GM12892 (cell line): ENCODE measurements at regions not wholly inside any gene's neighbourhood (a gene's known extent, or its start where the extent isn't known, plus 50 kb on each side); places are given as distances from the start of the nearest gene placed in this dataset.

Source experiments
- POLR2A ChIP-seq: IDR thresholded peaks from 2 replicates; pipeline ENCODE4 v1.6.1; 2011; ENCODE audit warnings: low read depth, low read length, control low read depth
- POLR2AphosphoS5 ChIP-seq: IDR thresholded peaks from 2 replicates; pipeline ENCODE4 v1.6.1; 2011; ENCODE audit warnings: low read depth, low read length, control low read depth

DNA sequence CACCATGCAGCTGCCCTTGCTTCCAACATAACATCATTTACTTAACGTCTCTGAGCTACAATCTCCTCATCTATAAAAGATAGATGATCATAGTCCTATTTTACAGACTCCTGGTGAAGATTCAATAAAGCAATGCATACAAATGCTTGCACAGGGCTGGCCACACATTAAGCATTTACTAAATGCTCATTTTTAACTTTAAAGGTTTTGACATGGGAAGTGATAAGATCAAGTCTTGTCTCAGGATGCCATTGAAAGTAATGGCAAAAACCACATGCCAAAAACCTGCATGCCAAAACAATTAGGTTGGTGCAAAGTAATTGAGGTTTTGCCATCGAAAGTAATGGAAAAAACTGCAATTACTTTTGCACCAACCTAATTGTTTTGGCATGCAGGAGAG is 181.2 kb upstream of the ADRA1B start:
- TF ChIP-seq POLR2A: no peak
- no peak for TF ChIP-seq POLR2AphosphoS5
